DND-41 (cell line): ENCODE measurements at regions not wholly inside any gene's neighbourhood (a gene's known extent, or its start where the extent isn't known, plus 50 kb on each side); places are given as distances from the start of the nearest gene placed in this dataset.

Experiments
- ATAC-seq: fragments of 200-7000 bp; cut with Tn5 transposase; 3 replicates; pipeline ENCODE4 v1.9.1; 2021; ENCODE audit warnings: low read depth; ENCODE audit not compliant: insufficient read depth
- DNase-seq: peaks from one replicate; pipeline ENCODE4 v3.0.0-alpha.2; 2020
- H2AFZ ChIP-seq: 2 replicates; pipeline ENCODE4 v1.6.0; 2012; ENCODE audit warnings: low read depth, low read length
- H3K27ac ChIP-seq: 2 replicates; pipeline ENCODE4 v1.5.1; 2012; ENCODE audit warnings: low read length, inconsistent platforms
- H3K27me3 ChIP-seq: fragments of 200-600 bp; sonication (generic); 2 replicates; pipeline ENCODE4 v1.6.0; 2012; ENCODE audit warnings: low read length, mild to moderate bottlenecking, inconsistent platforms; ENCODE audit not compliant: insufficient read depth, poor library complexity
- H3K36me3 ChIP-seq: 2 replicates; pipeline ENCODE4 v1.5.1; 2012; ENCODE audit warnings: low read length, inconsistent platforms; ENCODE audit not compliant: insufficient read depth
- H3K4me1 ChIP-seq: 2 replicates; pipeline ENCODE4 v1.5.1; 2012; ENCODE audit warnings: mild to moderate bottlenecking, low read length; ENCODE audit not compliant: insufficient read depth
- H3K4me2 ChIP-seq: 2 replicates; pipeline ENCODE4 v1.6.0; 2012; ENCODE audit warnings: mild to moderate bottlenecking, moderate library complexity, low read length, inconsistent platforms; ENCODE audit not compliant: insufficient read depth
- H3K4me3 ChIP-seq, 2 experiments: fragments of 200-600 bp in 1 of 2; shearing (Covaris generic) in 1 of 2; 2 replicates each; pipeline ENCODE4 v1.5.1; 2012 to 2016; ENCODE audit warnings: inconsistent platforms in 2 of 2, low read length in 2 of 2, mild to moderate bottlenecking in 2 of 2, low read depth in 1 of 2, moderate library complexity in 1 of 2
- H3K79me2 ChIP-seq: 2 replicates; pipeline ENCODE4 v1.6.0; 2012; ENCODE audit warnings: low read length, inconsistent platforms; ENCODE audit not compliant: insufficient read depth
- H3K9ac ChIP-seq: 2 replicates; pipeline ENCODE4 v1.6.0; 2012; ENCODE audit warnings: low read depth, mild to moderate bottlenecking, inconsistent platforms, low read length, moderate library complexity
- H3K9me3 ChIP-seq: 2 replicates; pipeline ENCODE4 v1.5.1; 2012; ENCODE audit warnings: low read length, moderate library complexity, mild to moderate bottlenecking, inconsistent platforms; ENCODE audit not compliant: insufficient read depth, severe bottlenecking
- H4K20me1 ChIP-seq: 2 replicates; pipeline ENCODE4 v1.6.0; 2012; ENCODE audit warnings: low read length; ENCODE audit not compliant: insufficient read depth
- EZH2 ChIP-seq: IDR thresholded peaks from 3 replicates; pipeline ENCODE4 v1.6.1; 2012; ENCODE audit warnings: borderline replicate concordance, low read depth, mild to moderate bottlenecking, moderate library complexity, low read length, inconsistent platforms; ENCODE audit not compliant: severe bottlenecking
- TF ChIP-seq, protein P1 (sequence below): IDR thresholded peaks from 2 replicates; pipeline ENCODE4 v1.5.1; 2012; ENCODE audit warnings: borderline replicate concordance, low read length, moderate library complexity, mild to moderate bottlenecking; ENCODE audit not compliant: poor library complexity, severe bottlenecking; ENCODE audit errors: extremely low read depth

DNA sequence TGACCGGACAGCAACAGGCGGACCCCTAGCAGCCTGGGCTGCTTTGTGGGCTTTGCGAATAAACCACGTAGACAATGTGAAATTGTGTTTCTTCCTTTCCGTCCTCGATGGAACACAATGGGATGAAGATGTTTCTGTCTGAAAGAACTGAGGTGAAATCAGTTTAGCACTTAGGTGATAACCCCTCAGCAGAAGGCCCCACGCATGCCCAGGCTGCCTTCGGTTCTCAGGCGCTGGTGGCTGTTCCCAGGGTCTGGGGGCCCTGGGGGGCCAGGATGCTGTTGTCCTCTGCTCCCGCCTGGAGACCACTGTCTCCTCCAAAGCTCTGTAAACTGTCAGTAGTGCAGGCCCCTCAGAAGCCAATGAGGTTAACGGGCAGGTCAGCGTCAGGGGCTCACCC lies 73.9 kb upstream of the HGFAC start:
- Histone ChIP-seq H3K4me2 (no peak overlapping the region; the same call in 1 of the 2 replicates), H3K36me3 (no peaks in the 10 kb centered on the region), H3K9ac (no peak overlapping the region), H3K27me3 (peaks cover 27% of the 10 kb centered on the region), H3K4me1 (peaks cover 28% of the 10 kb centered on the region), H3K4me3 (no peak overlapping the region), H3K27ac (no peak overlapping the region), H2AFZ (no peak overlapping the region), H3K9me3 (no peaks in the 10 kb centered on the region), H3K79me2 (no peaks in the 10 kb centered on the region), H4K20me1 (peaks cover 74% of the 10 kb centered on the region)
- TF ChIP-seq EZH2, result no peak
- TF ChIP-seq, protein P1, sequence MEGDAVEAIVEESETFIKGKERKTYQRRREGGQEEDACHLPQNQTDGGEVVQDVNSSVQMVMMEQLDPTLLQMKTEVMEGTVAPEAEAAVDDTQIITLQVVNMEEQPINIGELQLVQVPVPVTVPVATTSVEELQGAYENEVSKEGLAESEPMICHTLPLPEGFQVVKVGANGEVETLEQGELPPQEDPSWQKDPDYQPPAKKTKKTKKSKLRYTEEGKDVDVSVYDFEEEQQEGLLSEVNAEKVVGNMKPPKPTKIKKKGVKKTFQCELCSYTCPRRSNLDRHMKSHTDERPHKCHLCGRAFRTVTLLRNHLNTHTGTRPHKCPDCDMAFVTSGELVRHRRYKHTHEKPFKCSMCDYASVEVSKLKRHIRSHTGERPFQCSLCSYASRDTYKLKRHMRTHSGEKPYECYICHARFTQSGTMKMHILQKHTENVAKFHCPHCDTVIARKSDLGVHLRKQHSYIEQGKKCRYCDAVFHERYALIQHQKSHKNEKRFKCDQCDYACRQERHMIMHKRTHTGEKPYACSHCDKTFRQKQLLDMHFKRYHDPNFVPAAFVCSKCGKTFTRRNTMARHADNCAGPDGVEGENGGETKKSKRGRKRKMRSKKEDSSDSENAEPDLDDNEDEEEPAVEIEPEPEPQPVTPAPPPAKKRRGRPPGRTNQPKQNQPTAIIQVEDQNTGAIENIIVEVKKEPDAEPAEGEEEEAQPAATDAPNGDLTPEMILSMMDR, result no peak
- no peak for DNase-seq
- no peak for ATAC-seq

DNA sequence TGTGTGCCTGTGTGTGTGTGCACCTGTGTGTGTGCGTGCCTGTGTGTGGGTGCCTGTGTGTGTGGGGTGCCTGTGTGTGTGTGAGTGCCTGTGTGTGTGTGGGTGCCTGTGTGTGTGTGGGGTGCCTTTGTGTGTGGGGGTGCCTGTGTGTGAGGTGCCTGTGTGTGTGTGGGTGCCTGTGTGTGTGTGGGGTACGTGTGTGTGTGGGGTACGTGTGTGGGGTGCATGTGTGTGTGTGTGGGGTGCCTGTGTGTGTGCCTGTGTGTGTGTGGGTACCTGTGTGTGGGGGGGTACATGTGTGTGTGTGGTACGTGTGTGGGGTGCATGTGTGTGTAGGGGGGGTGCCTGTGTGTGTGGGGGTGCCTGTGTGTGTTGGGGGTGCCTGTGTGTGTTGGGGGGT lies 73.4 kb upstream of the HGFAC start:
- no peak for TF ChIP-seq EZH2
- TF ChIP-seq, protein P1, result no peak
- no peak overlapping the region for H3K9ac ChIP-seq
- H3K79me2 ChIP-seq, result no peaks in the 10 kb centered on the region
- ATAC-seq (no peak), DNase-seq (no peak)
- no peaks in the 10 kb centered on the region for H3K36me3 ChIP-seq
- H3K4me2 ChIP-seq, result peak overlapping the region; percentile 61
- H3K27me3 ChIP-seq, result peaks cover 27% of the 10 kb centered on the region
- H3K27ac ChIP-seq, result no peak overlapping the region
- no peak overlapping the region for H2AFZ ChIP-seq
- H3K9me3 ChIP-seq, result no peaks in the 10 kb centered on the region
- peaks cover 75% of the 10 kb centered on the region for H4K20me1 ChIP-seq
- H3K4me3 ChIP-seq, result no peak overlapping the region
- peaks cover 28% of the 10 kb centered on the region for H3K4me1 ChIP-seq

DNA sequence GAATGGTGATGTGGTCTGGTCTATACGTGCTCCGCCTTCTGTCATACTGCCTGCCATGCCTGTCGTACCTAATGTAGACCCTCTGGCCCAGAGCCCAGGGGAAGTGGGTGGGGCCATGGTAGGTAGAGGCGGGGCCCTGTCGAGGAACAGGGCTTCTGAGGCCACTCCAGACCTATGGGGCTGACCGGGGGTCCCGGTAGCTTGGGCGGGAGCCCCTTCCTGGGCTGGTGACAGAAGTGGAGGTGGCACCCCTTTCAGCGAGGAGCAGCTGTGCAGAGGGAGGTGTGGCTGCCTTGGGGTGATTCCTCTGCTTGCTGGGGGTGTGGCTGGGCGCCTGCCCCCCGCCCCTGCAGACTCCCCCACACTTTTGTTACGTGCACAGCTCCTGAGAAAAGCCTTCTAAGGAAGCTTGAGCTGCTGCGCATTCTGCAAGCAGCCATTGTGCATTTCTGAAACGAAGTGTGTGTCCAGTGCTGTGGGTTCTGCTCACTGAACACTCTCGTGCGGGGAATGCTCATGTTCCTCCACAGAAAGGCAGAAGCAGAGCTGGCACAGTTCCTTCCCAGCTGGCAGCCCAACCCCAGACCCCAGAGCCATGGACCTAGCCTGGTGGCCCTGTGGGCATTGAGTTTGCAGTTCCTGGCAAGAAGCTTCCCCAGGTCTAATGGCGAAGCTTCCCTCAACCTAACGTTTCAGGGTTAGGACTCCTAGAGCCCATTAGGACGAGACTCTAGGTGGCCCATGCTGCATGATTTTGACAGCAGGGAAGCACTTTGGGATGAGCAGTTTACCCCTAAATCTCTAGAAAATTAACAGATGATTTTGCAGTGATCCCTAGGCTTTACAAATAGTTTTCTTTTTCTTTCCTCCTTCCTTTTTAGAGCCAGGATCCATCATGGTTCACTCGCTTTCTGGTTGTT lies 72.7 kb upstream of the HGFAC start:
- Histone ChIP-seq H3K36me3 (no peaks in the 10 kb centered on the region), H3K4me1 (peaks cover 28% of the 10 kb centered on the region), H4K20me1 (peaks cover 75% of the 10 kb centered on the region), H3K4me2 (peak overlapping the region; percentile 61), H3K9ac (peak overlapping the region; percentile 19; the same call in 1 of the 2 replicates), H3K27ac (no peak overlapping the region), H3K4me3 (peak overlapping the region in 1 of 2 experiments; percentile 37; a peak in 2 of 4 replicates), H3K27me3 (peaks cover 27% of the 10 kb centered on the region), H3K9me3 (no peaks in the 10 kb centered on the region), H2AFZ (no peak overlapping the region), H3K79me2 (no peaks in the 10 kb centered on the region)
- ATAC-seq (no peak; the same call in 2 of the 3 replicates), DNase-seq (no peak)
- TF ChIP-seq EZH2, result peak; percentile 58
- TF ChIP-seq, protein P1, result no peak
